B cell (primary cell): ENCODE measurements at regions not wholly inside any gene's neighbourhood (a gene's known extent, or its start where the extent isn't known, plus 50 kb on each side); places are given as distances from the start of the nearest gene placed in this dataset.

Experiments used
- ATAC-seq: fragments of 200-7000 bp; cut with Tn5 transposase; one replicate; pipeline ENCODE4 v1.10.0; 2021; ENCODE audit warnings: low read depth, mild to moderate bottlenecking, moderate number of reproducible peaks, moderate library complexity
- CTCF ChIA-PET: fragments of 350-600 bp; sonication (Branson Sonifier 250); formaldehyde crosslinking; loops from one replicate; lab custom pipeline; 2021; ENCODE audit warnings: antibody characterized with exemption, inconsistent platforms; lab: Charles Lee
- POLR2A ChIA-PET: fragments of 350-600 bp; sonication (Branson Sonifier 250); formaldehyde crosslinking; loops from one replicate; lab custom pipeline; 2021; ENCODE audit warnings: antibody characterized with exemption; lab: Charles Lee
- DNase-seq: peaks from one replicate; pipeline ENCODE4 v3.0.0; 2013
- H2AFZ ChIP-seq: 2 replicates; pipeline ENCODE4 v1.6.1; 2012; ENCODE audit warnings: mild to moderate bottlenecking, low read depth, low read length; ENCODE audit not compliant: insufficient read depth, poor library complexity, severe bottlenecking
- H3K27ac ChIP-seq, 2 donors: 1 replicate in 1 of 2; 2 replicates in 1 of 2; pipeline ENCODE4 v1.5.1; 2012 to 2013; ENCODE audit warnings: low read length in 2 of 2, mild to moderate bottlenecking in 2 of 2, moderate library complexity in 1 of 2
- H3K27me3 ChIP-seq, 4 experiments: fragments of 200-600 bp in 1 of 4; sonication (generic) in 1 of 4; replicated peaks in 1 of 4; 1 replicate in 2 of 4; 2 replicates in 2 of 4; pipeline versions ENCODE4 v1.6.1 to v1.7.0; 2013 to 2016; ENCODE audit warnings: low read length in 3 of 4, mild to moderate bottlenecking in 2 of 4, mixed read lengths in 1 of 4, moderate library complexity in 1 of 4; ENCODE audit not compliant: insufficient read depth in 4 of 4, control insufficient read depth in 3 of 4; ENCODE audit errors: control extremely low read depth in 1 of 4
- H3K36me3 ChIP-seq, 2 experiments: replicated peaks in 1 of 2; 1 replicate in 1 of 2; 2 replicates in 1 of 2; pipeline versions ENCODE4 v1.6.1 to v1.7.1; 2013; ENCODE audit warnings: low read length in 1 of 2; ENCODE audit not compliant: insufficient read depth in 2 of 2, control insufficient read depth in 1 of 2; ENCODE audit errors: control extremely low read depth in 1 of 2, extremely low read depth in 1 of 2
- H3K4me1 ChIP-seq, 2 donors: fragments of 200-600 bp in 1 of 2; sonication (generic) in 1 of 2; 1 replicate in 1 of 2; 2 replicates in 1 of 2; pipeline versions ENCODE4 v1.5.1 to v1.6.1; 2013 to 2017; ENCODE audit warnings: low read length in 2 of 2; ENCODE audit not compliant: control insufficient read depth in 2 of 2, insufficient read depth in 2 of 2
- H3K4me2 ChIP-seq: replicated peaks from 2 replicates; pipeline ENCODE3; 2012; ENCODE audit warnings: mild to moderate bottlenecking, low read depth, low read length; ENCODE audit not compliant: poor library complexity, severe bottlenecking
- H3K4me3 ChIP-seq, 5 experiments: fragments of 200-600 bp in 1 of 5; sonication (generic) in 1 of 5; 1 replicate in 3 of 5; 2 replicates in 2 of 5; pipeline versions ENCODE4 v1.5.1 to v1.7.0; 2011 to 2016; ENCODE audit warnings: low read length in 4 of 5, mild to moderate bottlenecking in 4 of 5, low read depth in 2 of 5, control low read depth in 1 of 5, moderate library complexity in 1 of 5; ENCODE audit not compliant: insufficient read depth in 1 of 5; ENCODE audit errors: control extremely low read depth in 1 of 5, extremely low read depth in 1 of 5
- H3K79me2 ChIP-seq: fragments of 200-600 bp; sonication (generic); one replicate; pipeline ENCODE4 v1.6.0; 2016; ENCODE audit warnings: low read length; ENCODE audit not compliant: control insufficient read depth, insufficient read depth
- H3K9ac ChIP-seq: fragments of 200-600 bp; sonication (generic); 2 replicates; pipeline ENCODE4 v1.6.1; 2017; ENCODE audit warnings: mild to moderate bottlenecking, low read length, moderate library complexity
- H3K9me3 ChIP-seq, 3 donors: one replicate each; pipeline versions ENCODE4 v1.6.1 to v1.7.1; 2013; ENCODE audit warnings: low read length in 2 of 3; ENCODE audit not compliant: control insufficient read depth in 2 of 3, insufficient read depth in 1 of 3; ENCODE audit errors: control extremely low read depth in 1 of 3
- H4K20me1 ChIP-seq: 2 replicates; pipeline ENCODE4 v1.6.0; 2012; ENCODE audit warnings: mild to moderate bottlenecking, low read length; ENCODE audit not compliant: insufficient read depth, control insufficient read depth, poor library complexity, severe bottlenecking
- H3K27ac Mint-ChIP-seq: one replicate; pipeline ENCODE4 v1.8.0; 2021; ENCODE audit warnings: mixed read lengths
- H3K27me3 Mint-ChIP-seq: one replicate; pipeline ENCODE4 v1.8.0; 2021; ENCODE audit warnings: mixed read lengths
- H3K4me1 Mint-ChIP-seq: one replicate; pipeline ENCODE4 v1.8.0; 2021; ENCODE audit warnings: mixed read lengths
- H3K4me3 Mint-ChIP-seq: one replicate; pipeline ENCODE4 v1.8.0; 2021; ENCODE audit warnings: mixed read lengths
- H3K9me3 Mint-ChIP-seq: one replicate; pipeline ENCODE4 v1.8.0; 2022; ENCODE audit warnings: mixed read lengths; ENCODE audit not compliant: insufficient read depth
- CTCF ChIP-seq: fragments of 200-600 bp; IDR thresholded peaks from one replicate; pipeline ENCODE4 v1.8.0; 2022; ENCODE audit warnings: antibody characterized with exemption, mild to moderate bottlenecking
- EZH2 ChIP-seq: IDR thresholded peaks from 2 replicates; pipeline ENCODE4 v1.6.1; 2012; ENCODE audit warnings: borderline replicate concordance, low read depth, mild to moderate bottlenecking, moderate library complexity, low read length; ENCODE audit not compliant: insufficient read depth, poor library complexity, severe bottlenecking
- WGBS: methylation state at CpG from one replicate; pipeline ENCODE4 v1.1.5; 2013; ENCODE audit warnings: missing lambda C conversion rate; ENCODE audit not compliant: insufficient coverage; 5-methylcytosine and 5-hydroxymethylcytosine counted together
- intact Hi-C: fragments of 100-400 bp; cut with micrococcal nuclease; formaldehyde crosslinking; loops from one replicate; pipeline ENCODE4 v1.10.0; 2022

- H3K4me1 ChIP-seq = no peaks in the 10 kb centered on the region
- ATAC-seq (no peak), DNase-seq (no peak)
- H3K4me3 ChIP-seq = no peak overlapping the region
- CTCF ChIA-PET = no interaction called here
- no peak overlapping the region for H3K9ac ChIP-seq
- no peak overlapping the region for H3K4me3 Mint-ChIP-seq
- no peak overlapping the region for H2AFZ ChIP-seq
- H3K27ac ChIP-seq = no peak overlapping the region
- no peaks in the 10 kb centered on the region for H3K79me2 ChIP-seq
- no peaks in the 10 kb centered on the region for H3K36me3 ChIP-seq
- peaks cover 14% of the 10 kb centered on the region for H3K27me3 Mint-ChIP-seq
- H3K4me1 Mint-ChIP-seq = no peaks in the 10 kb centered on the region
- H3K27ac Mint-ChIP-seq = no peak overlapping the region
- peaks cover 2% of the 10 kb centered on the region for H3K9me3 Mint-ChIP-seq
- POLR2A ChIA-PET = no interaction called here
- H3K27me3 ChIP-seq = no peaks in the 10 kb centered on the region
- H4K20me1 ChIP-seq = no peaks in the 10 kb centered on the region
- TF ChIP-seq CTCF (no peak), EZH2 (no peak)
- intact Hi-C loops = no loop called here
- H3K4me2 ChIP-seq = no peak overlapping the region
- H3K9me3 ChIP-seq = peaks cover 0 to 3% (median 0%) of the 10 kb centered on the region in 3 donors
- 96% methylated on average over 4 of the region's 7 CpGs for WGBS
These were observed 131.7 kb downstream of the EMX2 start for GRCh38 chr10:117674201-117674600.

GRCh38 chr10:117674646-117675045 is 132.1 kb downstream of the EMX2 start:
- no peak for TF ChIP-seq EZH2
- no peak for TF ChIP-seq CTCF
- POLR2A ChIA-PET = no interaction called here

More at GRCh38 chr10:117674646-117675045, 132.1 kb downstream of the EMX2 start:
- Histone ChIP-seq H3K27me3 (no peaks in the 10 kb centered on the region), H3K9me3 (peaks cover 0 to 3% (median 0%) of the 10 kb centered on the region in 3 donors), H3K36me3 (no peaks in the 10 kb centered on the region), H3K79me2 (no peaks in the 10 kb centered on the region), H3K4me3 (no peak overlapping the region), H2AFZ (no peak overlapping the region), H3K4me1 (no peaks in the 10 kb centered on the region), H3K4me2 (no peak overlapping the region), H3K27ac (no peak overlapping the region), H4K20me1 (no peaks in the 10 kb centered on the region), H3K9ac (no peak overlapping the region)
- no CpG with 5 or more reads among the region's 6 CpGs for WGBS
- no peak for DNase-seq
- Mint-ChIP-seq H3K9me3 (peaks cover 2% of the 10 kb centered on the region), H3K27me3 (peaks cover 14% of the 10 kb centered on the region), H3K4me3 (no peak overlapping the region), H3K27ac (no peak overlapping the region), H3K4me1 (no peaks in the 10 kb centered on the region)
- CTCF ChIA-PET = no interaction called here
- ATAC-seq = no peak
- intact Hi-C loops = no loop called here
